GM08714 (cell line): ENCODE measurements at regions not wholly inside any gene's neighbourhood (a gene's known extent, or its start where the extent isn't known, plus 50 kb on each side); places are given as distances from the start of the nearest gene placed in this dataset.

ENCODE experiments used
- H3K4me3 ChIP-seq: fragments of 200-500 bp; sonication (Bioruptor generic); 2 replicates; pipeline ENCODE4 v1.5.1; 2014; ENCODE audit warnings: mild to moderate bottlenecking, low read length, inconsistent platforms
- ZNF274 ChIP-seq: IDR thresholded peaks from 2 replicates; pipeline ENCODE4 v1.6.1; 2012; ENCODE audit warnings: mild to moderate bottlenecking, low read depth, low read length

DNA sequence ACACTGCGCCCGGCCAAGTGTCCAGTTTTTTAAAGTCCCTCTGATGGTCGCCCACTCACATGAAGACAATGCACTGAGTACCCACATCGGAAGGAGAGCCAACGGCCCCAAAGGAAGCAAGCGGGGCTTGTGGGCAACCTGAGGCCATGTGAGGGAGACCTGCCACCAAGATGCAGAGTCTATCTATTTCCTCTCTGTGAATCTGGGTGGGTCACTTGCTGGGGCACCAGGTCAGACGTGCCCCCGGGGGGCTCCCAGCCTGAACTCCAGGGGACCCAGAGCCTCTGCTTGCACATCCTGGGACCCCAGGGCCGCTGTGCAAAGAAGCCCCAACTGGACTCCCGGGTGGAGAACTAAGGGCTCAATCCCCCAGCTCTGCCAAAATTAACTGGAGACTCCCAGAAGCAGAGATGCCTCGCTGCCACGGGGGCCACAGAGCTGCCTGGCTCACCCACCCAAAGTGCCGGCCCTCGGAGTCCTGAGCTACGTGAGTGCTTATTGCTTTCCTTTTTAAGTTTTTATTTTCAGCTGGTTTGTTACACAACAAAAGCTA is 106.4 kb downstream of the BRD1 start:
- no peak for TF ChIP-seq ZNF274
- H3K4me3 ChIP-seq, result no peak overlapping the region

DNA sequence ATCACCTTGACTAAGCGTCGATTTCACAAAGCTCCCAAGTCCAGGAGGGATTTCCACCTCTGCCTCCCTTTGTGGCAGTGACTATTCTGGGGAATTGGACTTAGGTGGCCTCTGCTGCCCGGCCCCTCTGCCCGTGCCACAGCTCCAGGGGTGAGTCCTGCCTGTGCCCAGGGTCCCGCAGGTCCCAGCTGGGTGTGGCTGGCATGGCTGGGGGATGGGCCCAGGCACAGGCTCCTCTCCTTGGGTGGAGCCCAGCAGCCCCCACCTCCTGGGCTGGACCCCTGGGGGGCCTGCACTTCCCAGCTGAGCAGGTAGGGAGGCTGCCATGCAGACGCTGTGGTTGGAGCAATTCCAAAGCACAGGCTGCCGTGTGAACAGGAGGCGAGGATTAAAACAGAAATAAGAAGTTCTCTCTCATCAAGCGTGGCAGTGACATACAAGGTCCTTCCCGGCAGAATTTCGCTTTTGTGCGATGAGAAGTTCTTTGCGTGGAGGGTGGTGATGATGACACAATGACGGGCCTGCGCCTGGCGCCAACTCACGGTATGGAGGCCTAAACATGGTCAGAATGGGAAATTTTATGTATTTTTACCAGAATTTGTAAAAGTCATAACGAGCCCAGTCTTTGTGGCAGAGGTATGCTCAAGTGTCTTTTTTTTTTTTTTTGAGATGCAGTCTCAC is 107.3 kb downstream of the BRD1 start:
- no peak for TF ChIP-seq ZNF274
- no peak overlapping the region for H3K4me3 ChIP-seq

DNA sequence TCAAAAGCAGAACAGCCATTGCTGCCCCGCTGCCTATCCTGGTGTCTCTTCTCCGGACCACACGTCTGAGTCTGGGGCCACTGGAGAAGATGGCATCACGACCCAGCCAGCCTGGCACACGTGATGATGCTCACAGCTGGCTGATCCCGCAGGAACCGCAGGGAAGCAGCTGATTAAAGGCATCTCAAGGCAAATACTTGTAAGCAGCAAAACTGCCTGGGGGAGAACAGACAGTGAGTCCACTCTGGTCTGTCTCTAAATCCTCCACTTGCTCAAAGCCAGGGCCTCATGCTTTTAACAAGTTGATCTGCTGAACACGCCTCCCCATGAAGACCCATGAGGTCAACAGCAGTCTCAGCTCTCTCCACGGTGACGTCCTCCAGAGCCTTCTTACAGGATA is 108.6 kb downstream of the BRD1 start:
- H3K4me3 ChIP-seq, result no peak overlapping the region
- no peak for TF ChIP-seq ZNF274

DNA sequence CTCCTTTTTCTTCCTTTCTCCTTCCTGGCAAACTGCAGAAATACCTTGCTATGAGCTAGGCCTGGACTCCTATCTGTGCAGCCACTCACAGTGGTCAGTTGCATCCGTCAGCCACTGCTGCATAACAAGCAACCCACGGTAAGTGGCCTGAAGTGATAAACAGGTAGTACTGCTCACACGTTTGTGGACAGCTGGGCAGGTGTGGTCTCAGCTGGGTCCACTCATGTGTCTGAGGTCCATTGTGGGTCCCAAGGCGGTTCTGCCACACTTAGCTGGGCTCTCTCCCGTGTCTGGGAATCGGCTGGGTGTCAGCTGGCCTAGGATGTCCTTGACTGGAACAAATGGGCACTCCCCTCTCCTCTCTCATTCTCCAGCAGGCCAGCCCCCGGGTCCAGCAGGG is 109.3 kb downstream of the BRD1 start:
- TF ChIP-seq ZNF274, result no peak
- H3K4me3 ChIP-seq, result no peak overlapping the region

DNA sequence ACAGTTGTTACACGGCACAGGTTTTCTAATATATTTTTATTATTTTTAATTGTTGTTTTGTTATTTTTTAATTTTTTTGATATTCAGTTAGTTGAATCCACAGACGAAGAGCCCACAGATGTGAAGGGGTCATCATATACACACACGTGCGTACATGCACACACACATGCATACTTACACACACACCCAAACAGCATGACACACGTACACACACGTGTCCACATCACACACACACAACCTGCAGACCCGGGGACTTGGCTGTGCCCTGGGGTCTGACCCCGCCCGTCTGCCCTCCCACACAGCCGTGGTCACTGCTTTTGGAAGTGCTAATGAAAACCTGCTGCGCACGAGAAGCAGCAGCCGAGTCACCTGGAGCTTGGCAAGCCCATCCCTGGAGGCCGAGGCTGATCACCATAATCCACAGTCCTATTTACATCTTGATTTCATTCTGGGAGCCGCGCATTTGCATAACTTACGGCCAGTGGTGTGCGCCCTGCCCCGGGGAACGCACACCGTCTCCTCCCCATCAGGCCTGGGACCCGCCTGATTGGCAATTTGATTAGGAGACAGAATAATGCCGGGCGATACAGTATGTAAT is 110.3 kb downstream of the BRD1 start:
- no peak for TF ChIP-seq ZNF274
- no peak overlapping the region for H3K4me3 ChIP-seq

DNA sequence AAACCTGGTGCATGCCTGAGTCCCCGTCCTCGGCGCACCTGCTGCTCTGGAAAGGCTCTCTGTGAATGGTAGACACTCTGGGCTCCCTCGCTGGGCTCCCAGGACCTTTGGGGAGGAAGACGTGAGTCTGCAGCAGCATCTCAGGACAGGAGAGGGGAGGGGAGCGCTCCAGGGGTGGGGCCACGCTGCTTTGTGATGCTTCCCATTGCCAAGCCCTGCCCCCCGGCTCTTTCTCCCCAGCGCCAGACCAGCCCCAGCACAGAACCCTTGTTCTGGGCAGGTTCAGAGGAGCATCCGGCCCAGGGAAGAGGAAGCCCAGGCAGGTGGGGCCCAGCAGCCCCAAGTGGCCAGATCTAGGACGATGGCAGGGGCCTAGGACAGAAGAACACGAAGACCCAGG is 111.2 kb downstream of the BRD1 start:
- no peak for TF ChIP-seq ZNF274
- H3K4me3 ChIP-seq, result no peak overlapping the region

DNA sequence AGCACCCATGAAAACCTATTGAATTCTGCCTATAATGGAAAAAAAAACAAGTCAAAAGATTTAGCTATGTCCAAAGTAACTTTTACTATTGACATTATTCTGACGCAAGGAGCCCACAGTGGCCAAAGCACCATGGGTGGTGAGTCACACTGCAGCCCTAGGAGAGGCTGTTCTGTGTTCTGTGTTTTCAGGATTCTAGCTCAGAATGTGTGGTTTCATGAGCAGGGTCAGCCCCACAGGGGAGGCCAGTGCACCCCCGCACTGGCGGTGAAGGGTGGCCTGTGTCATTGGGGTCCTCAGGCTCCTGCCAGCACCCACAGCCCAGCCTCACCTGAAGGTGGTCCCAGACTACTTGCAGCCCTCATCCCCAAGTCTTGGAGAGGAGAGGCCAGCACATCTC is 112.2 kb downstream of the BRD1 start:
- TF ChIP-seq ZNF274, result no peak
- H3K4me3 ChIP-seq, result no peak overlapping the region

DNA sequence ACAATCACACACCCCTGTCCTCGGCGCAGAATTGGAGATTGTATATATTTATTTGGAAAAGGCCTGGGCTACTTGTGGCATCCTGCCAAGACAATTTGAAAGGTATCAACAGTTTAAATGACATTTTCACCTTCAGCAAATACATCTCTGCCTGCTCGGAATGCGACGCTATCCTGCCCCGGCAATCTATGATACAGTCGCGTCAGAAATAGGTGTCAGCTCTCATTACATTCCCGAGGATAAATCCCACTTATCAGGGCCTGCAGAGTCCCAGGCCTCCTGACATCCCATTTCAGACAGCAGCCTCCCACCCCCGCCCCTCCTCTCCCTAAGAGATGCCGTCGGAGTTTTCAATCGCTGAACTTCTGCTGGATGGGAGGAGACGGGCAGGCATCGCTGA is 114.7 kb downstream of the BRD1 start:
- no peak for TF ChIP-seq ZNF274
- no peak overlapping the region for H3K4me3 ChIP-seq

DNA sequence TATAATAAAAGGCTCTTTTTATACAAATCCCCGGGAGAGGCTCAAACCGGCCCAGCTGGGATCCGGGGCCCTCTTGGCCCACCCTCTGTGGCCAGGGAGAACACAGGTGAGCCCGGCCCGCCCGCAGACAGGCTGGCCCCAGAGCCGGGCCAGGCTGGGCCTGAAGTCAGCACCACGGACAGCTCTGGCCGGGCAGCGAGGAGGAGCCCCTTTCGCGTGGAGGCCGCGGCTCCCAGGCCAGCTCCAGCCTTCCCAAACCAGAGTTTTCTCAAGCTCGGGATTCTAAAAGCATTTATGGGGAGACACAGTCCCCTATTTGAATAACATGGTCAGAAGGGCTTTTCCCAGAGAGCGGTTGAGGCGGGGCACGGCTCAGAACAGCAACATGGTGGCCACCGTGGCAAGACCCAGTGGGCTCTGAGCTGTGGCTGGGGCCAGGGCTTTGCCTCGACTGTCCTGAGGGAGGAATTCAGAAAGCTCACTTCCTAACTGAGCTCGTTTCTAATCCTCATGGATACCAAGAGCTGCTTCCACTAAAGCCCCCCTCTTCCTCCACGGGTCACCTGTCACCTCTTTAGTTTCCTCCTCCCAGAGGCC is 115.4 kb downstream of the BRD1 start:
- no peak for TF ChIP-seq ZNF274
- H3K4me3 ChIP-seq, result no peak overlapping the region

DNA sequence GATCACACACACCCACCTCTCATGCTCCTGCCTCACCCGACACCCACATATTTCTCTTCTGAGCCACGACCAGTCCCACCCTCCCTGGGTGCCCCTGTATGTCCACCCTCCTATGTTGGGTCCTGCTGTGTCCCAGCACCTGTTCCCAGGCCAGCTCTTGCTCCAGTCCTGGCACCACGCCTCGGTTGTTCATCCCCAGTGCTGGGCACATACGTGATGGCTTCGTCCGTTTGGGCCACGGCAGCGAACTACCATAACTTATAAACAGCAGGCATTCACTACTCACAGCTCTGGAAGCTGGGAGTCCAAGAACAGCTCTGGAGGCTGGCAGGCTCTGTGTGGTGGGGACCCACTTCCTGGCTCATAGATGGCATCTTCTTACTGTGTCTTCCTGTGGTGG is 116.9 kb downstream of the BRD1 start:
- TF ChIP-seq ZNF274, result no peak
- H3K4me3 ChIP-seq, result no peak overlapping the region

DNA sequence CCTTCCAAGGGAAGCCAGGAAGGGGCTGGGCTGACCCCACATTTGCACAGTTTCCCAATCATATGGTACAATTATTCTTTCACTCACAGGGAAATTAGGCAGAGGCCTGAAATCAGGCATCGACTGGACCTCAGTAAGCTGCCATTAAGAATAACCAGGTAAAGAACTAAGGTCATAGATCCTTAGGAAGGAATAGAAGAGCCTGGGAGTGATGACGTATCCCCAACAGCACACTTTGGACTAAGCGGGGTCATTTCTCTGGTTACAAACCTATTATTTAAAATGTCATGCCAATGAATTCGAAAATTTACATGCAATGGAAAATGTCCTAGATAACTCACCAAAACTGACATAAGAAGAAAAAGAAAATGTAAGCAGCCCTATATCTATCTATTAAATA is 118.2 kb downstream of the BRD1 start:
- no peak for TF ChIP-seq ZNF274
- H3K4me3 ChIP-seq, result no peak overlapping the region

DNA sequence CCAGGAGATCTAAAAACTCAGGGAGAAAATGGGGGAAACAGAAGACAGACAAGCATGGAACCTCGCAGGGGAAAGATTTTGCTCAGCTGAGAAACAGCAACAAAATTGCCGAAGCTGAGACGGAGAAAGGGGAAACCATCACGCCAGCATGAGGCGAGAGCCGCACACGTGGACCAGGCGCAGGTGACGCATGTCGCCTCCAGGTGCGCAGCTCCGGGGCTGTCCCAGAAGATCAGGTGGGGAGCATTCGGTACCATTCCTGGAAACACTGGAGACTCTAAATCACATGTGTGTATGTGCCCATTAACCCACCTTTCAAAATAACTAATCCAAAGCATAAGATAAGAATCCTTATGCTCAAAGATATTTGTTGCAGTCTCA is 121.7 kb downstream of the BRD1 start:
- H3K4me3 ChIP-seq, result no peak overlapping the region
- TF ChIP-seq ZNF274, result no peak

DNA sequence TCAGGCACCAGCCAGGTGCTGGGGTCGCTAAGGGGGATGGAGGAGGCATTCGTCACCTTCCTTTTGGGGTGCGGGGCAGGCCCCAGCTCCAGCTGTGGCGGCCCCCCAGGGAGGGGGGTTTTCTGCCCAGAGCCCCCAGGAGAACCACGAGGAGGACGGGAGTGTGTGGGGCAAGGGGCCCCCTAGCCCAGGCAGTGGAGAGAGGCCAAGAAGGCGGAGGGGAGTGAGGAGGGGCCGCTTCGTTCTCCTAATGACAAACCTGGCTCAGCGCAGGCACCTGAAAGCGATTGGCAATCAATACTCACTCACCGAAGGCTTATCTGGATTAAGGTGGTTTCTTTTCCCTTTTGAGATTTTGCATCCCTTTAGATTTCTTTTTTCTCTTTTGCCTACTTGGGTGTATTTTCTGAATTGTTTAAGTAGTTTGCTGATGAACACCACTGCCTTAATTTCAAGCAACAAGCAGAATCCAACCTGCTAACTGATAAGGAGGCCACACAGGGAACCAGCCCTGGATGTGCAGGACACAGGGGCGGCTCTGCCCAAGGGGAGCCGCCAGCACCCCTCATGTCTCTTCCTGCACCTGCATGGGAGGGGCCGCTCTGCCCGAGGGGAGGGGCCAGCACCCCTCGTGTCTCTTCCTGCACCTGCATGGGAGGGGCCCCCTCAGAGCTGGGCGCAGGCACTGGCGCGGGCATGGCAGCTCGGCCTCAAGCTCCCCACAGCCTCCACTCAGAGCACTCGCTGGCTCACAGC is 122.3 kb downstream of the BRD1 start:
- no peak overlapping the region for H3K4me3 ChIP-seq
- no peak for TF ChIP-seq ZNF274

DNA sequence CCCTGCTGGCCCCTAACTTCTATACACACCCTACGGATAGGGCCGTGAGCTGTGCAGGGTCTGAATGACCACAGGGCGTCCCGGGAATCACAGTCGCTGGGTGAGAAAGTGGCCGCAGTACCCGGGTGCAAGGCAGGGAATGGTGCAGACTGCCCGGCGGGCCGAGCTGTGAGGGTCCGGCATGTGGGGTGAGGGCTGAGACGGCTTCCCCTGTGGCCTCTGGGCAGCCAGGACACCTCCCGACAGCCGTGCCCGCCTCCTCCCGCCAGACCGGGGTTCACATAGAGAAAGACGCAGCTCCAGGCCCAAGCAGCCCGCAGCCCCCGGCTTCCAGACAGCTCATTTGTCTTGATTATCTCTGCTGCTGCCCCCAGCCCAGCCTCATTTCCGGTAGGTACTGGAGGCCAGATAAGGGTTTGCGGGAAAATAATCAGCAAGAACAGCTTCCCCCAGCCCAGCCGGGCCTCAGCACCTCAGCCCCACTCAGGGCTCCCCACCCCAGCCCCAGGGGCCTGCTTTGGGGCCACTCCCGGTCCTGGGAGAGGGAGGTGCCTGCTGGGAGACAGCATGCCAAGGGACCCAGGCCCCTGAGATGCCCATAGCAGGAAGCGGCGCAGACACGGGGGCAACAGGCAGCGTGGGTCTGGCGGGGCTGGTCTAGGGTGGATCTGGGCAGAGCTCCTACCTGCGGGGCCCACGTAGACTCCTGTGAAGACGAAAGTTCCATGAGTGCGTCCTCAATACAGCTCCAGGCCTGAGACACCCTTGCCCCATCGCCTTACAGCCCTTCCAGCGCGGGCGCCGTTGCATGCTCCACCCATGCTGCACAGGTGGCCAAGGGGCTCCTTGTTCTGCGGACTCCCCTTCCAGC is 123.1 kb downstream of the BRD1 start:
- no peak for TF ChIP-seq ZNF274
- H3K4me3 ChIP-seq, result no peak overlapping the region
